ENCODE measurements at regions not wholly inside any gene's neighbourhood (a gene's known extent, or its start where the extent isn't known, plus 50 kb on each side); places are given as distances from the start of the nearest gene placed in this dataset.

GRCh38 chr9:129505270-129505902, 115.5 kb downstream of the C9orf50 start:
- no peak for TF ChIP-seq CTCF (IDR thresholded peaks at IDR 0.05; ENCODE audit: unreplicated experiment)
- DNase-seq (ENCODE audit: unreplicated experiment), result no peak
- H3K9me3 Mint-ChIP-seq (ENCODE audit: unreplicated experiment), result no peaks in the 10 kb centered on the region
- no peaks in the 10 kb centered on the region for H3K27me3 Mint-ChIP-seq (ENCODE audit: insufficient read depth, unreplicated experiment)
- peaks cover 6% of the 10 kb centered on the region for H3K4me1 Mint-ChIP-seq (ENCODE audit: insufficient read depth, unreplicated experiment)
- BruUV-seq (replicated peaks), result no TSS peak
- ChIA-PET CTCF (interaction anchor here (0.7 kb wide), 1 partner anchor 185 kb away, joined by 3 read pairs; no protein-coding TSS in a partner anchor), POLR2A (interaction anchor here (0.8 to 1.2 kb wide), 4 partner anchors 9 to 42 kb away, joined by 3 read pairs; no protein-coding TSS in a partner anchor)
- H3K36me3 Mint-ChIP-seq (ENCODE audit: insufficient read depth, unreplicated experiment), result peaks cover 35% of the 10 kb centered on the region
- no peak overlapping the region for H3K27ac Mint-ChIP-seq (ENCODE audit: low read depth, unreplicated experiment)
- intact Hi-C loops (cut with micrococcal nuclease), result no loop called here
- no peak overlapping the region for H3K4me3 Mint-ChIP-seq (ENCODE audit: unreplicated experiment)

- peaks cover 6% of the 10 kb centered on the region for H3K4me1 Mint-ChIP-seq (ENCODE audit: insufficient read depth, unreplicated experiment)
- ChIA-PET POLR2A (interaction anchor here (0.8 to 1.2 kb wide), 2 partner anchors 8 to 9 kb away, joined by 3 read pairs; no protein-coding TSS in a partner anchor), CTCF (no interaction called here)
- no peak overlapping the region for H3K4me3 Mint-ChIP-seq (ENCODE audit: unreplicated experiment)
- BruUV-seq (replicated peaks), result TSS peak; percentile 18
- no peaks in the 10 kb centered on the region for H3K27me3 Mint-ChIP-seq (ENCODE audit: insufficient read depth, unreplicated experiment)
- H3K36me3 Mint-ChIP-seq (ENCODE audit: insufficient read depth, unreplicated experiment), result peaks cover 35% of the 10 kb centered on the region
- intact Hi-C loops (cut with micrococcal nuclease), result loop anchor here (5.0 kb wide), 1 partner anchor 68 kb away; no protein-coding TSS in a partner anchor
- no peak for TF ChIP-seq CTCF (IDR thresholded peaks at IDR 0.05; ENCODE audit: unreplicated experiment)
- no peak overlapping the region for H3K27ac Mint-ChIP-seq (ENCODE audit: low read depth, unreplicated experiment)
- no peaks in the 10 kb centered on the region for H3K9me3 Mint-ChIP-seq (ENCODE audit: unreplicated experiment)
- no peak for DNase-seq (ENCODE audit: unreplicated experiment)
These were observed 116.5 kb downstream of the C9orf50 start for GRCh38 chr9:129504404-129504803.

GRCh38 chr9:129501771-129502319, 119.1 kb downstream of the C9orf50 start:
- H3K9me3 Mint-ChIP-seq (ENCODE audit: unreplicated experiment), result no peaks in the 10 kb centered on the region
- no TSS peak for BruUV-seq (replicated peaks)
- intact Hi-C loops (cut with micrococcal nuclease), result loop anchor here (5.0 kb wide), 1 partner anchor 70 kb away; no protein-coding TSS in a partner anchor

More at GRCh38 chr9:129501771-129502319, 119.1 kb downstream of the C9orf50 start:
- H3K4me3 Mint-ChIP-seq (ENCODE audit: unreplicated experiment), result no peak overlapping the region
- no peaks in the 10 kb centered on the region for H3K27me3 Mint-ChIP-seq (ENCODE audit: insufficient read depth, unreplicated experiment)
- no peak for DNase-seq (ENCODE audit: unreplicated experiment)
- H3K36me3 Mint-ChIP-seq (ENCODE audit: insufficient read depth, unreplicated experiment), result peaks cover 37% of the 10 kb centered on the region
- TF ChIP-seq CTCF (IDR thresholded peaks at IDR 0.05; ENCODE audit: unreplicated experiment), result no peak
- ChIA-PET CTCF (interaction anchor here (0.6 to 1.6 kb wide), 2 partner anchors 114 to 328 kb away, joined by 3 to 7 read pairs; no protein-coding TSS in a partner anchor), POLR2A (interaction anchor here (0.5 to 1.3 kb wide), 2 partner anchors 19 to 170 kb away, joined by 3 to 4 read pairs; no protein-coding TSS in a partner anchor)
- H3K27ac Mint-ChIP-seq (ENCODE audit: low read depth, unreplicated experiment), result peak overlapping the region; percentile 63
- peaks cover 24% of the 10 kb centered on the region for H3K4me1 Mint-ChIP-seq (ENCODE audit: insufficient read depth, unreplicated experiment)

All from MCF 10A (cell line).